HEK293 (cell line): ENCODE measurements at regions not wholly inside any gene's neighbourhood (a gene's known extent, or its start where the extent isn't known, plus 50 kb on each side); places are given as distances from the start of the nearest gene placed in this dataset.

Experiments used
- BCL6B ChIP-seq: fragments of 450-650 bp; formaldehyde crosslinking; IDR thresholded peaks from 2 replicates; pipeline ENCODE4 v1.5.1; 2017; ENCODE audit warnings: missing biosample characterization, missing genetic modification characterization
- CTCF ChIP-seq: fragments of 450-650 bp; formaldehyde crosslinking; IDR thresholded peaks from 2 replicates; pipeline ENCODE4 v1.5.1; 2016; ENCODE audit warnings: missing biosample characterization, missing genetic modification characterization
- SP2 ChIP-seq: fragments of 450-650 bp; formaldehyde crosslinking; IDR thresholded peaks from 2 replicates; pipeline ENCODE4 v1.5.1; 2016; ENCODE audit warnings: missing biosample characterization, missing genetic modification characterization
- ZNF140 ChIP-seq: fragments of 450-650 bp; formaldehyde crosslinking; IDR thresholded peaks from 2 replicates; pipeline ENCODE4 v1.5.1; 2016; ENCODE audit warnings: missing biosample characterization, missing genetic modification characterization
- ZNF785 ChIP-seq: fragments of 450-650 bp; formaldehyde crosslinking; IDR thresholded peaks from 2 replicates; pipeline ENCODE4 v1.5.1; 2016; ENCODE audit warnings: missing biosample characterization, missing genetic modification characterization
- ZSCAN23 ChIP-seq: fragments of 450-650 bp; formaldehyde crosslinking; IDR thresholded peaks from 2 replicates; pipeline ENCODE4 v1.5.1; 2016; ENCODE audit warnings: missing biosample characterization, missing genetic modification characterization

- TF ChIP-seq ZNF785 (tag by site-specific recombination) (no peak), CTCF (tag by site-specific recombination) (no peak), SP2 (tag by site-specific recombination) (no peak), BCL6B (tag by site-specific recombination) (no peak), ZNF140 (tag by site-specific recombination) (no peak), ZSCAN23 (tag by site-specific recombination) (no peak)
Measured at GRCh38 chr4:41409594-41409895, 128.4 kb upstream of the LIMCH1 start.
